NK-92 treated with Interleukin-12 subunit alpha and Interleukin-12 subunit beta, amount 100 ng/mL, for 24 hours (cell line): ENCODE measurements at regions not wholly inside any gene's neighbourhood (a gene's known extent, or its start where the extent isn't known, plus 50 kb on each side); places are given as distances from the start of the nearest gene placed in this dataset.

ENCODE experiments used
- DNase-seq: peaks from one replicate; lab custom pipeline; 2025; lab: John Stamatoyannopoulos, UW

DNA sequence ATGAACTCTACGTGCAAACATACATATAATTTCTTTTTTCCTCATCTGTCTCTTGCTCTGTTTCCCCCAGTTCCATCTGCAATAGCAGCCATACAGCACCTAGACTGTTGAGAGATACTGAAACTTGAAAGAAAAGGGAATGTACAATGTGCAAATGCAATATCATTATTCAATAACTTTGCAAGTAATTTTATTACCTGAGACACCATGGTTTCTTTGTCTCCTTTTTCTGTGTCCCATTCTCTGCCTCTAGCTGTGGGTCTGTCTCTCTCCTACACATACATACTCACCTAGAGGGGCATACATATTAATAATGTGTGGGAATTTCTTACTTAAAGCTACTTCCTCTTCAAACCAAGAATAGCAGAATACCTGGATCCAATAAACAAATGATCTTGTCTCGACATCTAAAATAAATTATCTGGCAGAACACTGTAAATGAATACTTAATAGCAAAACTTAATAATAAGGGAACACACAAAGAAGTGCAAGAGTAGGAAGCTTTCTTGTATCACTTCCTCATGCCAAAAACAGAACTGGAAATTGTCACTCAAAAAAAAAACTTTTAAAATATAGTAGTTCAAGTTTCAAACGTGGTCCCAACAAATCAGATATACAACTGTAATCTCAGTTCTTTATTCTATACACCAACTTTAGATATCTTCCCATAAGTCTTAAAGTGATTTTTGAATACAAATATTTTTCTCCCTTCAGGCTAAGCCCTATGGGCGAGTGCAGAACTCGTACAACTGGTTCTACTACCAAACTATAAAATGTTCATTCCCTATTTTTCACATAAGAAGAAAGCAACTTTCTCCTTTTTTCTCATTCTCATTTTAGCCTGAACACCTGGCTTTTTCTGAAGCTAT is 194.6 kb downstream of the NRIP1 start:
- DNase-seq, result no peak

DNA sequence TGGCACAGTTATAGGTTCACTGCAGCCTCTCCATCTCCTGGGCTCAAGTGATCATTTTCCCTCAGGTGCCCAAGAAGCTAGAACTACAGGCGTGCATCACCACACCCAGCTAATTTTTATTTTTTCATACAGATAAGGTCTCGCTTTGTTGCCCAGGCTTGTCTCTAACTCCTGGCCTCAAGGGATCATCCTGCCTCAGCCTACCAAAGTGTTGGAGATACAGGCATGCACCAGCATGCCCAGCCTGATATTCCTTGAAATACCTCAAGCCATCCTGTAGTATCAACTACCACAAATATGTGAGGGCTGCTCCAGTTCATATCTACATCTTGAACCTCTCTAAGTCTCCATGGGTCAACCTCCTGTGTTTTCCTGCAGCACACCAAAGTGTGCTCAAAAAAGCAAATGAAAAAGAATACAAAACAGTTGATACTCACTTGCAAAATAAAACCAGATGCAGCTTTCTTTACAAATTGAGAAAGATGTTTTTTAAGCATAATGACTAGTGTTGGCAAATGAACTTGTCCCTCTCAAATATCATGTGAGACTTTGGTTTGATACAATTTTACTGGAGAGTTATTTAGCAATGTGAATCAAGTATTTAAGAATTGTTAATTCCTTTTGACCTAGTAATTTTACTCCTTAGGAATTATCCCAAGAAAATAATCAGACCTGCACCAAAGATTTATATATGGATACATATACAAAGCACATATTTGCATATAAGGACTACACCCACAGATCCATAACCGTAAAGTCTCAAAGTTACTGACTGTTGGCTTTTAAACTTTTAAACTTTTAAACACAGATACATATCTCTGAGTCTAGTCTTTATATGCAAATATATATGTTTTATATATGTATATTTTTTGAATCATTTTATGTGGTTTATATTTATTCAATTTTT is 197.7 kb downstream of the NRIP1 start:
- DNase-seq, result no peak

DNA sequence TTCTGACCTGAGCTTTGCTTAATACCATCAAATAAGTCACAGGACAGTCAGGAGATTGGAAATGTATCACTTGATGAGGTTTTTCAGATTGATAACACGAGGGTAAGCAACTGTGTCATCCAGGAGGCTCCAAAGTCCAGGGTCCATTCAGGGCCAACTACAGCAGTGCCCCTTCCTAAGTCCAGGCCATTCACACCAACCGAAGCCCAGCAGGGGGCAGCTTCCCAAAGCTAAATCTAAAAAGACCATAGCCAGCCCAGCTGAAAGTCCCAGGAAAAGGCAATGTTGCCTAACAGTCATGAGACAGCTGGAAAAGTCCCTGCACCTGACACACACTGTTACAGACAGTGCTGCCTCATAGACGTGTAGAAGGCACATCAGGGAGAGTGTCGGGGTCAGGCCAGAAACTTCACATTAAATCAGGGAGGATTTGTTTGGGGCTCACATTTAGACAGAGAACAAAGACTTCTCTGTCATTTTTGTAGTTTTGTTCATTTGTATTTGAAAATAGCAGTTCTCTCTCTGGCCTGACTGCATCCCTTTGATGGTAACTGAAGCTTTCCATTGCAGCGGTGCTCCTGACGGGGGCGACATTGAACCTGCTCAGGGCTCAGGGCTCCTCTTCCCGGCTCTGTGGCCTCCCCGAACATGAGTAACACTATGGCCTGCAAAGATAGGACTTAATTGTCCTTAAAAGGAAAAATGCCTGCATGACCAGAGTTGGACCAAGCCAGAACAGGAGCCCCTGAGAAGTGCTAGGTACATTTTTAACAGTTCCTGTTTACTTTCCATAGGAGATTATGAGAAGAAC is 200.4 kb downstream of the NRIP1 start:
- DNase-seq, result peak; percentile 14

DNA sequence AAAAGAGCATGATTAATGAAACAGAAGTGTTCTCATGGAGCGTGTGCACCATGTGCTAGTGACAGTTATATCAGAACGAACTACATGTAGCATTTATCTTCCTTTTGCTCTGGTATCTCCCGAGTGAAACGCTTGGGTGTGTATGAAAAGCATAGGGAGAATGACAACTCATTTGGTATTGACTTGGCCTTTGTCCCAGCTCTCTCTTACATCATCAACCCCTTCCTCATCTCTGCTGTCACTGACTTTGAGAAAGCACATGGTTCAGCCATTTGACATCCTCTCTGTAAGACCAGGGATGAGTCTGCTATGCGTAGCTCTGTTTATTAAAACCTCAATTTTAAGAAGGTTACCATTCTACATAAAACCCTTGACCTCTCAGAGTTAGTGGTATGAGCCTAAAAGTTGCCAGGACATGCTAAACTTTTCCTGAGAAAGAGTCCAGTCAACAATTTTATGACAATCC is 201.0 kb downstream of the NRIP1 start:
- no peak for DNase-seq

DNA sequence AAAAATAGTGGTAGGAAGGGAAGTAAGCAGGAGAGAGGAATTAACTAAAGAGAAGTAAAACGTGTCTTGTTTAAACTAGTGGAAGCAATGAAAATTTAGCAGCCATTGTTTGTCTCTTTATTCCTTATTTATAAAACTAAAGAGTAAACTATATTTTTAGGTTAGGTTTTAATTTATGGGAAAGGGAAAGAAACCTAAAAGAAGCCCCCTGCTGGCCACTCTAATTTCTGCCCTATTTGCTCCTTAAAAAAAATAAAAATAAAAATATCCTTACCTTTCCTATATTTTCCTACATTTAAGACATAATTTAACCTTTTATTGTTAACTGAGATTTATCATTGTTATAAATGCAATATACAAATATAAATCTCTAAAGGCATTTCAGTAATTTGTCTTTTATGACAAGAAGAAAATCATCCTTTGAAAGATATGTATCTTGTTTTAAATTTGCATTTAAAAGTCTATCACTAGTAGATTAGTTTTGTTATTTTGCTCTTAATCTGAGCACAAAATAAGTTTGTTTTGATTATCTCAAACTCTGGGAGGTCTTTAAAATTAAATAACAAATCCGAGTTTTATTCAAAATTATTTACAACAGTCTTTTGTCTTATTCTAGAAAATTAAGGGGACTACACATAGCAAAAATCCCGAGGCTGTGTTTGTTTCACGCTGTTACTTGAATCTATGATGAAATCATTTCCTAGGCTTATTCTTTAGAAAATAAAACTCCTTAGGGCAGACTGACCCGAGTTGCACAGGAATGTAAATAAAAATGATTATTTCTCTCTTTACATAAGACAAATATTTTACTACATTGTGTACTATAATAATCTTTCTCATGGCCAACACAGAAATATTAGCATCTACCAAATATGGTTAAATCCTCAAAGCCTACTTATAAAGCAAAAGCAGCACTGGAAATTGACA is 201.7 kb downstream of the NRIP1 start:
- no peak for DNase-seq

DNA sequence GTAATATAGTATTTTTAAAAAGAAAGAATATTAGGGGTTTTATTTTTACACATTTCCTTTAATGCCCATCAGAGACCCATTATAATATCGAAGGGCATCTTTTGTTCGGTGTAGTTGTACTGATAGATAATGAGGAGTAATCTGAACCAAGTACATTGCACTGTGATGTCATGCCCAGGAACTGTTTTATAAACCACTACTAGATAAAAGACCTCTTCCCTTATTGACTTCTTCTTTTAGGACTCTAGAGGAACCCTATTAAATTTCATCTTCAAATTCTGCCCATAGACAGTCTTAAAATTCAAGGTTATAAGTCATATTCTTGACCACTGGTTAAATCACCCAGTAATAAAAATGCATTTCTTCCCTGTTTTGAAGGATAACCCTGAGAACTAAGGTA is 206.5 kb downstream of the NRIP1 start:
- DNase-seq, result no peak

DNA sequence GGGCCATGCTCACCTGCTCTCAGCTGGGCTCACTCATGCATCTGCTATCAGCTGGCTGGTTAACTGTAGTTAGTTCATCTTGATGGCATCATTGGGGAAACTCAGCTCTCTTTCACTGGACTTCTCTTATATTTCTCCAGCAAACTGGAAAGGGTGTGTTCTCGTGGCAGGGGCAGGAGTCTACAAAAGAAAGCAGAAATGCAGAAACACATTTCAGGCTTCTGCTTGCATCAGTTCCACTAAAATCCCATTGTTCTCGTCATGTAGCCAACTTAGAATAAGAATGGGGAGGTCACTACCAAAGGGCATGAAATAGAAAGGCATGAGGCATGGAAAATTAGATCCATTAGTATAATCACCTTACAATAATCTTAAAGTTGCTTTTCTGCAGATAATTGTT is 207.3 kb downstream of the NRIP1 start:
- no peak for DNase-seq

DNA sequence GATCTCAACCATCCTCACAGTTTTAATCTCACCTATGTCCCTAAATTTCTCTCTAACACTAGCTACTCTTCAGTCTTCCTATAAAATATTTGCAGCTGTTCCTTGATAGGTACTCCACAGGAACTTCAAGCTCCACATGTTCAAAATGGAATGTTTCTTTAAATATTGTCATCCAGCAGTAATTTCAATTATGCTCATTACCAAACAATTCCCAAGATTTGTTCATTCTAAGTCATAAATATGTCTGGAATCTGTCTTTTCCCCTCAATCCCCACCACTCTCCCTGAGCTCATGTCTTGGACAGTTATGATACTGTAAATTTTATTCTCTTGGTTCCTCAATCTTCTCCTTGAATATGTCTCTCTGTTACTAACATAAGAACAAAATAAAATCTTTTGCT is 214.4 kb downstream of the NRIP1 start:
- no peak for DNase-seq

DNA sequence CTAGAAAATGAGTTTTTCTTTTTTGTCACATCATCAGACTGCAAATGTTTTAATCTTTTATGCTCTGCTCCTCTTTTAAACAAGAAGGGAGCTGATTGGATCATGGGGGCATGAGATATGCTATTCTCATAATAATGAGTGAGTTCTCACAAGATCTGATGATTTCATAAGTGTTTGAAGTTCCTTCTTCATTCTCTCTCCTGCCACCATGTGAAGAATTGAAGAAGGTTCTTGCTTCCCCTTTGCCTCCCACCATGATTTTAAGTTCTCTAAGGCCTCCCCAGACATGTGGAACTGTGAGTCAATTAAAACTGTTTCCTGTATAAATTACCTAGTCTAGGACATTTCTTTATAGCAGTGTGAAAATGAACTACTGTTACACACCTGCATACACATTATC is 218.2 kb downstream of the NRIP1 start:
- DNase-seq, result no peak

DNA sequence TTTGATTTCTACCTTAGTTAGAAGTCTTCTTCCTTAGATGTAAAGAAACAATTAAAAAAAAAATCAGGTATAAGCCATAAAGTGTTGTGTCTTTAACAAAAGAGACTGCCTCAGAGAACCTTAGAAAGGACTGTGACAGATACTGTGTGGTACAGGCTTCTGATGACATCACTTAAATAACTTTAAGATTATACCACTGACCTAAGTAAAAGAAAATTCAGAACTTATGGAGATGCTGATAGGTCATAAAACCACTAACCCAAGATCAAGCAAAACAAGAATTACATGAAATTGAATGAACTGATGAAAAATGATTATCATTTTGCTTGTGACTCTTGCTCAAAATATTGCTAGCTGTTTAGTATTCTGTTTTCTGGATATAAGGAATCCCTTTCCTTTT is 220.8 kb downstream of the NRIP1 start:
- DNase-seq, result no peak

DNA sequence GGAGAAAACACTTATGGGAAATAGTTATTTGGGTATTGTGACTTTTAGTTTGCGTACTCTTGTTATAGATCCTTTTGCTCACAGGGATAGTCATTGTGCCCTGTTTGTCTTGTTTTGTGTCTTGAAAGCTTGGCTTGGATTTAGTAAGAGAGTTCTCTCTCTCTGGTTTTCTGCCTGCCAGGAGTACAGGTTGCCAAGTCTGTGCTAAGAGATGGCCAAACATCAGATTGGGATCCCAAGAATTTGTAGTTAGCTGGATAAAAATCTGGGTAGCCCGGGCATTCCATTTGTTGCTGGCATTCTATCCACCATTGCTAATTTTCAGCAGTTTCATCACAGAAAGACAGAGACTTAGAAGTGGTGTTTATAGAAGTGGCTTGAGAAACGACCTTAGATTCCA is 222.2 kb downstream of the NRIP1 start:
- DNase-seq, result no peak

DNA sequence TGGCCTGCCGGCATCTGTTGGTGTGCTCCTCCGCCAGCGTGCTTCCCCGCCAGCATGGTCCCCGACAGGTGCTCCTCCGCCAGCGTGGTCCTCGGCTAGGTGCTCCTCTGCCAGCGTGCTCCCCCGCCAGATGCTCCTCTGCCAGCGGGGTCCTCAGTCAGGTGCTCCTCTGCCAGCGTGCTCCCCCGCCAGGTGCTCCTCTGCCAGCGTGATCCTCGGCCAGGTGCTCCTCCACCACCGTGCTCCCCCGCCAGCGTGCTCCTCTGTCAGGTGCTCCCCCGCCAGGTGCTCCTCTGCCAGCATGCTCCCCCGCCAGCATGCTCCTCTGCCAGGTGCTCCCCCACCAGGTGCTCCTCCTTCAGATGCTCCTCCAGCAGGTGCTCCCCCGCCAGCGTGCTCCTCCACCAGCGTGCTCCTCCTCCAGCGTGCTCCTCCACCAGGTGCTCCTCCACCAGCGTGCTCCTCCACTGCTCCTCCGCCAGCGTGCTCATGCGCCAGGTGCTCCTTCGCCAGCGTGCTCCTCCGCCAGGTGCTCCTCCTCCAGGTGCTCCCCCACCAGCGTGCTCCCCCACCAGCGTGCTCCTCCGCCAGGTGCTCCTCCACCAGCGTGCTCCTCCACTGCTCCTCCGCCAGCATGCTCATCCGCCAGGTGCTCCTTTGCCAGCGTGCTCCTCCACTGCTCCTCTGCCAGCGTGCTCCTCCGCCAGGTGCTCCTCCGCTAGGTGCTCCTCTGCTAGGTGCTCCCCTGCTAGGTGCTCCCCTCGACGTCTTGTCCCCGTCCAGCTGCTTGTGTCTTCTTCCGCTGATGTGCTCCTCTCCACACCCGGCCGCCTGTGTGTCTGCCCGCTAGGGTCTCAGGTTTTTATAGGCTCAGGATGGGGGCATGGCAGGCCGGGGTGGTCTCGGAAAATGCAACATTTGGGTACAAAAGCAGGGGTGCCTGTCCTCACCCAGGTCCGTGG is 223.0 kb downstream of the NRIP1 start:
- DNase-seq, result no peak

DNA sequence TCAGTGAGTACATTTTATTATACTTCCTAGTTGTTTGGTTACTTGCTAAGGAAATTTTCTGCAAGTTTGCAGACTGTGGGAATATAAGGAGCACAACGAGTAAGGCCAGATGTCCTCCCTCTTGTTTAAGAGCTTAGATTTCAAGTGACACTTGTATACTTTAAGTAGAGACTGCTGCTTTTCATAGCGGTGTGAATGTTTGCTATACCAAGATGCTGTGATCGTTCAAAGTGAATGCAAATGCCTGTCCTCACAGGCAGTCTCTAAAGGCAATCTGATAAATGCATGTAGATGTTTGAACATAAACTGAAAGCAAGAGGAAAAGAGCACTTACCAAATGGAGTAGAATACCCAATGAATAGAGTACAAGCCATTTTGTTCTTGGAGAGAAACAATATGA is 226.4 kb downstream of the NRIP1 start:
- DNase-seq, result no peak

DNA sequence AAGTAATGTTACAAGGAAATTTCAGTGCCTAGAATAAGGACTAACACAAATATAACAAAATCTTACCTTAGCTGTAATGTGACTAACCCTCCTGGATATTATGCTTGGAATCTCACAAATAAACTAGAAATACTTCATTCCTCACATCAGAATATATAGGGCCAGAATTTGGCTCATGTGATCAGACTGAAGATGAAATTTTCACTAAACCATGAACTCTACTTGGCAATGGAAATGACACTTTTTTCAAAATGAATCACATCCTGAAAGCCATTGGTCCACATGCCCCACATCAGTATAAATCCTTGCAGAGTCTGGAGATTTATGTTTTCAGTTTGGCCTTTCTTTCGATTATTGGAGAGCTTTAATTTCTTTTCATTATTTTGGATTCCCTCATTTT is 227.8 kb downstream of the NRIP1 start:
- no peak for DNase-seq

DNA sequence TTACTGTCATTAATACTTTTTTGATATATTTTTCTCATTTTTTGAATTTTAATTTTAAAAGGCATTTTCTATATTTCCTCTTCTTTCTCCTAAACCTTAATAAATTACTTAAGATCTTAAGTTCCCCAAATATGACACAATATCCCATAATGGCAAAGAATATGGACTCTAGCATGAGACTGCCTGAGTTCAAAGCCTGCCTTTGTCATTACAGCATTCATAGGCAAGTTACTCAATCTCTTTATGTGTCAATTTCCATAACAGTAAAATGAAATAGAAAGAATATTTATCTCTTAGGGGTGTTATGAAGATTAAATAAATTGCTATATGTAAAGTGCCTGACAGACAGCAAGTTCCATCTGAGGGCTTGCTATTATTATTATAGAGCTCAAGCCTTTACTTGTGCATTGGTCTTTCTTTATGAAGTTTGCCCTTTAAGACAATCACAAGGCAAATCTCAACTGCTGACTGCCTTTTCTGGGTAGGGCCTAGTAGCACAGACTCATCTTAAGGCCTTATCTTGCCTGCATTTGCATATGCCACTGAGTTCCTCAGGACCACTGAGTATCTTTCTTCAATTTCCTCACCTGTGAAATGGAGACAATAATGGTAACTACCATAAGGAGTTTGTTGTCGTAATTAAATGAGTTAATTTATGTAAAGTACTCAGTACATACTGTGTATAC is 231.0 kb downstream of the NRIP1 start:
- DNase-seq, result no peak

DNA sequence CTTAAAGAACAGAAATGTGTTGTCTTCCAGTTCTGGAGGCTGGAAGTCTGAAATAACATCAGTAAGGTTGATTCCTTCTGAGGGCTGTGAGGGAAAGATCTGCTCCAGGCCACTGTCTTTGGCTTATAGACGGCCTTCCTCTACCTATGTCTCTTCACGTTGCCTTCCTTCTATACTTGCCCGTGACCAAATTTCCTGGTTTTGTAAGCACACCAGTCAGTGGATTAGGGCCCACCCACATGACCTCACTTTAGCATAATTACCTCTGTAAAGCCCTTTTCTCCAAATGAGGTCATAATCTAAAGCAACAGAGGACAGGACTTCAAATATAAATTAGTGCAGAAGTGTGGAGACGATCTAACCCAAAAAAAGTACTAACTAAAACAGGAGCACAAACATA is 231.6 kb downstream of the NRIP1 start:
- no peak for DNase-seq

DNA sequence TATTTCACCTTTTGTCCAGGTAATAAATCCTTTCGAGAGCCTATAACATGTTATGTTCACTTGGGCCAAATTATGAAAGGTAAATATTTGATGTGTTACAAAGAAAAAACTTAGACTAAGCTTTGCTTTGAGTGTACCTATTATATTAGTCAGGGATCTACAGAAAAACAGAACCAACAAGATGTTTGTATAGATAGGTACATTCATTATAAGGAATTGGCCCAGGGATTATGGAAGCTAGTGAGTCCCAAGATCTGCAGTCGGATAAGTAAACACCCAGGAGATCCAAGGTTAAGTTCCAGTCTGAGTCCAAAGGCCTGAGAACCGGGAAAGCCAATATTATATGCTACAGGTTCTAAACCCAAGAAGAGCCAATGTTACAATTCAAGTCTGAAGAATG is 234.5 kb downstream of the NRIP1 start:
- DNase-seq, result no peak

DNA sequence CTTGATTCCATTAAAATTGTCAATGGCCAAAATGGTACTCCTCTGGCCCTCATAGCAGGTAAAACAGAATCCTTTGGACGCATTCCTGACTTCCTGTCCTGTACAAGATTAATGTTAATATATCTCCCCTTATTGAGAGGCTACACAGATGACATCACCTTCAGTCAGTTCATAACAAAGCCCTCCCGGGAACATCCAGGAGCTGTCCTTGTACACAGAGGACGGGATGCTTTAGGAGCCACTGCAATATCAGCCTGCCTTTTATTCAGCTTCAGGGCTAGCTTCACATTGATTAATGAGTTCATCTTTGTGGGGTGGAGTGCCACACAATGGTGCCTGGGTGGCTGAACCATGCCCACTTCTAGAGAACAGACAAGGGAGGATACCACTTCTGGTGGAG is 235.1 kb downstream of the NRIP1 start:
- DNase-seq, result no peak

DNA sequence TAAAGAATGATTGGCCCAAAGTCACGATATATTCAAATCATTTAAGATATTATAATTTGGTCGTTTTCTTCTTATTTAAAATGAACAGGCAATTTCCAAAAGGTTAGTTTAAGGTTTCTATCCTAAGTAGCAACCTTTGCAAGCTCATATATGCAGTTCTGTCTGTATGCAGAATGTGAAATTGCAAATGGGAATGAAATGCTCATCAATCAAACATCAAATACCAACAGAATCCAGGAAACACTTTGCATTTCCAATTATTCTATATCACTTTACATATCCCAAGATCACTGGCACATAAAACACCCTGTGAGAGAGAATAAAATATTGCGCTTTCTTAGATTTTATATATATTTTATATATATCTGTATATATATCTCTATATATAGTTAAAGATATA is 237.3 kb downstream of the NRIP1 start:
- DNase-seq, result no peak
